ENCODE measurements at regions not wholly inside any gene's neighbourhood (a gene's known extent, or its start where the extent isn't known, plus 50 kb on each side); places are given as distances from the start of the nearest gene placed in this dataset.

DNA sequence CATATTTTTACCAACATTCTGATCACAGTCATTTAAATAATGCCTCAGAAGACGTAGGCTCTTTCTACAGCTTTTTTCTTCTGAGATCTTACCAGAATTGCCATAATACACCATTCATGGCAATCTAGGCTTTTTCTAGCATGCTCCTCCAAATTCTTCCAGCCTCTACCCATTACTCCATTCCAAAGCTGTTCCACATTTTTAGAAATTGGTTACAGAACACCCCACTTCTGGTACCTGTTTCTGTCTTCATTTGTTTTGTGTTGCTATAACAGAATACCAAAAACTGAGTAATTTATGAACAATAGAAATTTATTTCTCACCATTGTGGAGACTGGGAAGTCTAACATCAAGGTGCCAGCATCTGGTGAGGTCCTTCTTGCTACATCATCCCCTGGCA, 385.4 kb downstream of the BRINP2 start:
- in situ Hi-C loops (cut with MboI; ENCODE audit: low pct_unique_long_range_greater_than_20kb, low sequenced_read_pairs), result no loop called here
- no peak for DNase-seq

- in situ Hi-C loops (cut with MboI; ENCODE audit: low pct_unique_long_range_greater_than_20kb, low sequenced_read_pairs), result no loop called here
These were observed 376.4 kb downstream of the BRINP2 start for GRCh38 chr1:177547200-177547599.

DNA sequence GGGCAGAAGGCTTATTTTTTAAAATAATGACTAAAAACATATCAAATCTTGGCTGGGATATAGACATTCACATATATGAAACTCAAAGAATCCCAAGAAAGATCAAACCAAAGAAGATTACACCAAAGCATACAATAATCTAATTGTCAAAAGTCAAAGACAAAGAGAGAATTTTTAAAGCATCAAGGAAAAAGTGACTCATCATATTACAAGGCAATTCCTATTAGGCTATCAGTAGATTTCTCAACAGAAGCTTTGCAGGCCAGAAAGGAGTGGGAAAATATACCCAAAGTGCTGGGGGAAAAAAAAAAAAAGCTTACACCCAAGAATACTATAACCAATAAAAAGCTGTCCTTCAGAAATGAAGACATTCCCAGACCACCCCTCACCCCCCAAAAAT, 375.6 kb downstream of the BRINP2 start:
- in situ Hi-C loops (cut with MboI; ENCODE audit: low pct_unique_long_range_greater_than_20kb, low sequenced_read_pairs), result no loop called here

More at GRCh38 chr1:177547200-177547599, 376.4 kb downstream of the BRINP2 start:
- DNase-seq, result no peak

DNA sequence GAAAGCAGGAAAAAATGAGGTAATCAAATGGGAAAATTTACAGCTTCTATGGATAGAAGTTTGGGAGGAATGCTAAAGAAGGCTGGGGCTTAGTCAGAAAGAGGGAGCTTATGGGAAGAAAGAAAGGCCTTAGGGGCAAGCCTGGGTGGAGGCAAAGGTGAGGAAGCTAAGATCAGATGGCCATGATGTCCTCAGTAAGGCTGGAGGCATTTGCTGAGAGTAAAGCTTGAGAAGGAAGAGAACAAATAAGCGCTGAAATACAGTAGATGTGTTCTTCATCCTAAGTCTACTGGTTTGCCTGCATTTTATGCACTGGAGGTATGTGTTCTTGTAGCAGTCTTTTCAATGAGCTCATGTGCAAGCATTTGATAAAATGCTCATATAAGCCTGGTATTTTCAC, 355.4 kb downstream of the BRINP2 start:
- in situ Hi-C loops (cut with MboI; ENCODE audit: low pct_unique_long_range_greater_than_20kb, low sequenced_read_pairs), result no loop called here
- DNase-seq, result no peak

More for the DNA sequence above, 375.6 kb downstream of the BRINP2 start:
- no peak for DNase-seq

- DNase-seq, result no peak
- in situ Hi-C loops (cut with MboI; ENCODE audit: low pct_unique_long_range_greater_than_20kb, low sequenced_read_pairs), result no loop called here
These were observed 354.4 kb downstream of the BRINP2 start for GRCh38 chr1:177525176-177525575.

GRCh38 chr1:177517546-177517945, 346.8 kb downstream of the BRINP2 start:
- no peak for DNase-seq
- in situ Hi-C loops (cut with MboI; ENCODE audit: low pct_unique_long_range_greater_than_20kb, low sequenced_read_pairs), result no loop called here

DNA sequence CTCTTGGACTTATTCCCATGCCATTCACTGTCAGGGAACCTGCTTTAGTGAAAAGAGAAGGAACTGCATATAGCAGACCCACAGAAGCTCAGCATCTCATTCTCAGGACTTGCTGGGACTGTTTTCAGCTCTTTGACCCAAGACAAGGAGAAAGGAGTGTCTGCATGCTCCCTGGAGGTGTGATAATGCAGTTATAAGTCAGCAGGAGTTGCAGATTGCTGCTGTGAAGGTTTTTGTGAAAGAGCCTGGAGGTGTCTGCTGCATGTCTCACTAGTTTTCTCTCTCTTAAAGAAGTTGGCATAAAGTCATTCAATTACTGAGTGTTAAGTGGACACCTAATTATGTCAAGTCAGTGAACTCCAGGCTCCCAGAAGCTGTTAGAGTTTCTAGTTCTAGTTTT, 343.4 kb downstream of the BRINP2 start:
- no peak for DNase-seq
- in situ Hi-C loops (cut with MboI; ENCODE audit: low pct_unique_long_range_greater_than_20kb, low sequenced_read_pairs), result no loop called here

GRCh38 chr1:177511036-177511435, 340.3 kb downstream of the BRINP2 start:
- DNase-seq, result no peak
- in situ Hi-C loops (cut with MboI; ENCODE audit: low pct_unique_long_range_greater_than_20kb, low sequenced_read_pairs), result no loop called here

- in situ Hi-C loops (cut with MboI; ENCODE audit: low pct_unique_long_range_greater_than_20kb, low sequenced_read_pairs), result no loop called here
- no peak for DNase-seq
These were observed 335.3 kb downstream of the BRINP2 start for GRCh38 chr1:177505905-177506590.

GRCh38 chr1:177495878-177496277, 325.1 kb downstream of the BRINP2 start:
- in situ Hi-C loops (cut with MboI; ENCODE audit: low pct_unique_long_range_greater_than_20kb, low sequenced_read_pairs), result no loop called here
- no peak for DNase-seq

GRCh38 chr1:177490786-177491185, 320.0 kb downstream of the BRINP2 start:
- DNase-seq, result no peak
- in situ Hi-C loops (cut with MboI; ENCODE audit: low pct_unique_long_range_greater_than_20kb, low sequenced_read_pairs), result no loop called here

DNA sequence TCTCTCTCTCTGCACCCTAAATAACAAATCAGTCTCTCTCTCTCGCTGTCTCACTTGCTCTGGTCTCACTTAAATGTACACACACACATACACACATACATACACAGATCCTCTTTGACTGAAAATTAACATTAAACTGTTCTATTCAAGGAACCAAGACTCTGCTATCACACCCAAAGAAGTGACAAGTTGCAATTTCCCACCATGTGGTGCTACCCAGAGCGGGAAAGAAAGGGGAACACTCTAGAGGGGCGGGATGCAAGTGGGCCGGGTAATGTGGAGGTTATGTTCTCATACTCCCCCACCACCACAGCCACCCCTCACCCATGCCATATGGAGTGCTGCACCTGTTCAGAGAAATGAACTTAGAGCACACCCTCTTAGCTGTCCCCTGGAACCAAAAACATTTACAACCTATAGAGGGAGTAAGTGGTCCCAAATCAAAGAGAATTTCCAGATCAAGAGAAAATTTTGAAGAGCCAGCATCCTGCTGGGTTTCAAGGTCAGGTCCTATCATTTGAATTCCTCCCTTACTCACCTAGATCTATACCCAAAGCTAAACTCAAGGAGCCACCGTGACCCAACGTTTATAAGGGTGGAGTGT, 319.4 kb downstream of the BRINP2 start:
- DNase-seq, result no peak
- in situ Hi-C loops (cut with MboI; ENCODE audit: low pct_unique_long_range_greater_than_20kb, low sequenced_read_pairs), result no loop called here

DNA sequence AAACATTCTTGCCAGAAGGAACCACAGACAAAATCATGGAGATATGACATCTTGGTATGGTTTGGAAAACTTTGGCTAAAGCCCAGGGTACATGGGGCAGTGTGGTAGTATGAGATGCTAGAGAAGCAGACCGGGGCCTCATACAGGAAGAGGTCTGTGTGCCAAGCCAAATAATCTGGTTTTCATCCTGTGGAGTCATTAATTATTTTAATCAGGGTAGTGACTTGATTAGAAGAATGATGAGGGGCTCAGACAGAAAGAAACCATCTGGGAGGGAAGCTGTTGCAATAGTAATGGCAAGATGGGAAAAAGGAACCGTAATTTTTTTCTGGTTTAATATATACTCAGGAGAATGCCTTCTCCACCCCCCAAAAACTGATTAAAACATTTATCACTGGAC, 318.0 kb downstream of the BRINP2 start:
- in situ Hi-C loops (cut with MboI; ENCODE audit: low pct_unique_long_range_greater_than_20kb, low sequenced_read_pairs), result no loop called here
- DNase-seq, result no peak

GRCh38 chr1:177487481-177487880, 316.7 kb downstream of the BRINP2 start:
- DNase-seq, result no peak
- in situ Hi-C loops (cut with MboI; ENCODE audit: low pct_unique_long_range_greater_than_20kb, low sequenced_read_pairs), result no loop called here

- DNase-seq, result no peak
- in situ Hi-C loops (cut with MboI; ENCODE audit: low pct_unique_long_range_greater_than_20kb, low sequenced_read_pairs), result no loop called here
These were observed 310.1 kb downstream of the BRINP2 start for GRCh38 chr1:177480741-177481305.

DNA sequence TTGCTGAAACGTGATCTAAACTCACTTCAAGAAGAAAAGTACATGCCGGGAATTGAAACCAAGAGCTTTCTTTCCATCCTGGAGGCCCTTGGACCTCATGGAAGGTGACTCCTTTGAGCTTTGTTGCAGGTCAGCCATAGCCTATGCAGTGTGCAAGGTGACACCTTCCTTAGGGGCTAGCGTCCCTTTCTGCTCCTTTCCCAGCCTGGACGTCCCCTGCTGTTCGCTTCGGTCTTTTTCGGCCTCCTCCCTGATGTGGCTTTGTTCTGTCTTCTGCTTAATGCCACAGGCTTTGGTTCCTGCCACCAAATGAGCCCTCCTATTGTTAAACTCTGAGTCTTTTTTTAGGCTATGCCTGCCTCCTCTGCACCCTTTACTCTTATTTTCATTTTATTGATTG, 308.8 kb downstream of the BRINP2 start:
- no peak for DNase-seq
- in situ Hi-C loops (cut with MboI; ENCODE audit: low pct_unique_long_range_greater_than_20kb, low sequenced_read_pairs), result no loop called here

GRCh38 chr1:177476676-177477075, 305.9 kb downstream of the BRINP2 start:
- in situ Hi-C loops (cut with MboI; ENCODE audit: low pct_unique_long_range_greater_than_20kb, low sequenced_read_pairs), result no loop called here

GRCh38 chr1:177472567-177472966, 301.8 kb downstream of the BRINP2 start:
- in situ Hi-C loops (cut with MboI; ENCODE audit: low pct_unique_long_range_greater_than_20kb, low sequenced_read_pairs), result no loop called here
- no peak for DNase-seq

More at GRCh38 chr1:177476676-177477075, 305.9 kb downstream of the BRINP2 start:
- DNase-seq, result no peak

DNA sequence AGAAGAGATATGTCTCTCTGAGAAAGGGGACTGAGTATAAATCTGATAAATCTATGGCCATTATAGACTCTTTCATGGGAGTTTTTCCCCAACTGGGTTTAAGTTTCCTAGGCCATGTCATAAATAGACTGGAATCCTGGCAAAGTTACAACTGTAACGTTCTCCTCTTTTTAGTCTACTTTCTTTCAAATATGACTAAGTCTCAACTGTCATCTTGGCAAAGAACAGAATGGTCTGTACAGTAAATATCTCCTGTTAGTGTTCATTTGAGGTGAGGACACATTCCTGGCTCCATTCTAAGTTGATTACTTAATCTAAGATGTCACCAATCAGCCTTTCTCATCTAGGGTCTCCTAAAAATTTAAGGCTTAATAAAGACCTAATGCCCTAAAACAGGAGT, 300.5 kb downstream of the BRINP2 start:
- in situ Hi-C loops (cut with MboI; ENCODE audit: low pct_unique_long_range_greater_than_20kb, low sequenced_read_pairs), result no loop called here

DNA sequence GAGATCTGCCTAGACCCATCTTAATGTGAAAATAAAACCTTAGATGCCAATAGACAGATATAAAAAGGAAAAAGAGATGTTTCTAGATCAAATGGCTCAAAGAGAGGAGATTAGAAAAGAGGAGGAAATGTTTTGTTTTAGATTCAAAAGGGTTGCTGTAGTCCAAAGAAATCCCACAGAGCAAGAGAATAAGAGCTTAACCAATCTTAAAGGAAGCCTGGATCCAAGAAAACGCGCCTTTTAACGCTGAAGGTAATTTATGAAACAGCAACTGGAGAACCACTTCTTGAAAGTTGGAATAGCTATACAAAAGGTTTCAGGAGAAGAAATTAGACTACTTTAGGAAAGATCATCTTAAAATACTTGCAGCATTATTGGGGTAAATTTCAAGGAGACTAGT, 298.8 kb downstream of the BRINP2 start:
- in situ Hi-C loops (cut with MboI; ENCODE audit: low pct_unique_long_range_greater_than_20kb, low sequenced_read_pairs), result no loop called here
- DNase-seq, result no peak

More for the DNA sequence above, 300.5 kb downstream of the BRINP2 start:
- no peak for DNase-seq

- DNase-seq, result no peak
- in situ Hi-C loops (cut with MboI; ENCODE audit: low pct_unique_long_range_greater_than_20kb, low sequenced_read_pairs), result no loop called here
These were observed 295.5 kb downstream of the BRINP2 start for GRCh38 chr1:177466286-177466685.

Measured in KBM-7 (cell line).